Liver (tissue), 8 donors: ENCODE measurements at regions not wholly inside any gene's neighbourhood (a gene's known extent, or its start where the extent isn't known, plus 50 kb on each side); places are given as distances from the start of the nearest gene placed in this dataset.
A peak's percentile ranks its signal among the peaks of the same experiment; 100 is the strongest.

ENCODE experiments used
- DNase-seq: peaks from one replicate; pipeline ENCODE4 v3.0.0-alpha.2; 2017; ENCODE audit warnings: low spot score
- H3K27ac ChIP-seq, 2 donors: one replicate each; pipeline ENCODE4 v1.7.0; 2013; ENCODE audit warnings: inconsistent platforms in 2 of 2, low read length in 2 of 2, control low read depth in 1 of 2, low read depth in 1 of 2, mild to moderate bottlenecking in 1 of 2
- H3K27me3 ChIP-seq, 4 donors: one replicate each; pipeline versions ENCODE4 v1.6.1 to v1.7.0; 2013; ENCODE audit warnings: low read length in 3 of 4, inconsistent platforms in 1 of 4, mild to moderate bottlenecking in 1 of 4, moderate library complexity in 1 of 4; ENCODE audit not compliant: control insufficient read depth in 4 of 4, insufficient read depth in 4 of 4
- H3K36me3 ChIP-seq, 4 donors: one replicate each; pipeline versions ENCODE4 v1.6.1 to v1.7.0; 2013; ENCODE audit warnings: low read length in 3 of 4, mild to moderate bottlenecking in 3 of 4, low read depth in 1 of 4, moderate library complexity in 1 of 4; ENCODE audit not compliant: control insufficient read depth in 4 of 4, insufficient read depth in 3 of 4
- H3K4me1 ChIP-seq, 4 donors: one replicate each; pipeline versions ENCODE4 v1.6.1 to v1.7.0; 2013; ENCODE audit warnings: low read length in 3 of 4, mild to moderate bottlenecking in 3 of 4, moderate library complexity in 1 of 4; ENCODE audit not compliant: control insufficient read depth in 4 of 4, insufficient read depth in 4 of 4
- H3K4me3 ChIP-seq, 3 donors: one replicate each; pipeline versions ENCODE4 v1.6.1 to v1.7.0; 2013; ENCODE audit warnings: low read length in 3 of 3, control low read depth in 1 of 3, low read depth in 1 of 3, mild to moderate bottlenecking in 1 of 3
- H3K9ac ChIP-seq, 2 donors: one replicate each; pipeline ENCODE4 v1.7.0; 2013; ENCODE audit warnings: low read length in 2 of 2, mild to moderate bottlenecking in 2 of 2, moderate library complexity in 2 of 2, control low read depth in 1 of 2, low read depth in 1 of 2
- H3K9me3 ChIP-seq, 4 donors: one replicate each; pipeline versions ENCODE4 v1.6.1 to v1.7.0; 2013; ENCODE audit warnings: low read length in 3 of 4; ENCODE audit not compliant: control insufficient read depth in 4 of 4
- FOXA1 ChIP-seq: IDR thresholded peaks from 2 replicates; pipeline ENCODE4 v1.6.1; 2016; ENCODE audit warnings: antibody characterized with exemption
- GABPA ChIP-seq, 2 donors: IDR thresholded peaks in 1 of 2; conservative IDR thresholded peaks in 1 of 2; 2 replicates each; pipeline ENCODE4 v1.6.1; 2016; ENCODE audit warnings: antibody characterized with exemption in 2 of 2, mild to moderate bottlenecking in 1 of 2, moderate library complexity in 1 of 2
- HNF4G ChIP-seq: IDR thresholded peaks from 2 replicates; pipeline ENCODE4 v1.6.1; 2016; ENCODE audit warnings: antibody characterized with exemption
- JUND ChIP-seq, 2 donors: IDR thresholded peaks; 2 replicates each; pipeline ENCODE4 v1.6.1; 2016; ENCODE audit warnings: antibody characterized with exemption in 2 of 2
- NR2F2 ChIP-seq: IDR thresholded peaks from 2 replicates; pipeline ENCODE4 v1.6.1; 2016; ENCODE audit warnings: antibody characterized with exemption
- RAD21 ChIP-seq, 2 donors: IDR thresholded peaks; 2 replicates each; pipeline ENCODE4 v1.6.1; 2016; ENCODE audit warnings: antibody characterized with exemption in 2 of 2, mild to moderate bottlenecking in 2 of 2
- RXRA ChIP-seq, 2 donors: IDR thresholded peaks; 2 replicates each; pipeline ENCODE4 v1.6.1; 2017 to 2018; ENCODE audit warnings: antibody characterized with exemption in 2 of 2, mild to moderate bottlenecking in 1 of 2
- SP1 ChIP-seq: IDR thresholded peaks from 2 replicates; pipeline ENCODE4 v1.6.1; 2018; ENCODE audit warnings: antibody characterized with exemption, mild to moderate bottlenecking
- TAF1 ChIP-seq: conservative IDR thresholded peaks from 2 replicates; pipeline ENCODE4 v1.6.1; 2016; ENCODE audit warnings: antibody characterized with exemption, mild to moderate bottlenecking
- WGBS: extraction: QIAGEN DNeasy Blood & Tissue Kit; methylation state at CpG from one replicate; pipeline ENCODE4 v1.1.7; 2013; 5-methylcytosine and 5-hydroxymethylcytosine counted together
- TF ChIP-seq, protein P1 (sequence below): IDR thresholded peaks from 2 replicates; pipeline ENCODE4 v1.6.1; 2016; ENCODE audit warnings: antibody characterized with exemption
- TF ChIP-seq, protein P2 (sequence below): IDR thresholded peaks from 2 replicates; pipeline ENCODE4 v1.6.1; 2016; ENCODE audit warnings: antibody characterized with exemption, mild to moderate bottlenecking
- TF ChIP-seq, protein P3 (sequence below): fragments of 150-350 bp; IDR thresholded peaks from 2 replicates; pipeline ENCODE4 v1.5.1; 2017; ENCODE audit warnings: improper control_type of control experiment, low read depth, low read length; ENCODE audit not compliant: missing input control
- TF ChIP-seq, protein P4 (sequence below): IDR thresholded peaks from 2 replicates; pipeline ENCODE4 v1.6.1; 2016; ENCODE audit warnings: antibody characterized with exemption
- donor health status: healthy.
- donor health status: healthy.
- donor health status: healthy.
- donor health status: healthy.
- donor health status: healthy.

DNA sequence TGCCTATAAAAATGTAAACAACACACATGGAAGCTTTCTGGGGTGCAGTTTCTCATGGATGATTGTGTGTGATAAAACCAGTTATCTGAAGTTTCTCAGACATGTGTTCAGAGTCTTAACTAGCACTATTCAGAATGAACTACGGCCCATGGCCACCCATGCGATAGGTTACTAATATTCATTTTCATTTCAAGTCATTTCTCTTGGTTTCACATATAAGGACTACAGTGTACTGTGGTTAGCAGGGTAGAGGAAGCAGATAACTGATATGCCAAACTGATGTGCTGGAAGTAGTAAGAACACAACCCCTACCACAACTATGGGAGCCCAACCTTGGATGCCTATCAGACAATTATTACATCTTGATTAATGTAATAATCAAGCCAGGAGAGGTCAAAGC is 372.1 kb downstream of the DTWD2 start:
- H3K27me3 ChIP-seq: no peaks in the 10 kb centered on the region
- H3K4me1 ChIP-seq: no peaks in the 10 kb centered on the region
- no peak overlapping the region for H3K27ac ChIP-seq
- TF ChIP-seq HNF4G: no peak
- TF ChIP-seq JUND (IDR thresholded peaks at IDR 0.05): no peak
- TF ChIP-seq, protein P1, sequence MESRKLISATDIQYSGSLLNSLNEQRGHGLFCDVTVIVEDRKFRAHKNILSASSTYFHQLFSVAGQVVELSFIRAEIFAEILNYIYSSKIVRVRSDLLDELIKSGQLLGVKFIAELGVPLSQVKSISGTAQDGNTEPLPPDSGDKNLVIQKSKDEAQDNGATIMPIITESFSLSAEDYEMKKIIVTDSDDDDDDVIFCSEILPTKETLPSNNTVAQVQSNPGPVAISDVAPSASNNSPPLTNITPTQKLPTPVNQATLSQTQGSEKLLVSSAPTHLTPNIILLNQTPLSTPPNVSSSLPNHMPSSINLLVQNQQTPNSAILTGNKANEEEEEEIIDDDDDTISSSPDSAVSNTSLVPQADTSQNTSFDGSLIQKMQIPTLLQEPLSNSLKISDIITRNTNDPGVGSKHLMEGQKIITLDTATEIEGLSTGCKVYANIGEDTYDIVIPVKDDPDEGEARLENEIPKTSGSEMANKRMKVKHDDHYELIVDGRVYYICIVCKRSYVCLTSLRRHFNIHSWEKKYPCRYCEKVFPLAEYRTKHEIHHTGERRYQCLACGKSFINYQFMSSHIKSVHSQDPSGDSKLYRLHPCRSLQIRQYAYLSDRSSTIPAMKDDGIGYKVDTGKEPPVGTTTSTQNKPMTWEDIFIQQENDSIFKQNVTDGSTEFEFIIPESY: no peak
- TF ChIP-seq RAD21 (IDR thresholded peaks at IDR 0.05): no peak
- no peak for TF ChIP-seq NR2F2
- no peak for TF ChIP-seq GABPA (IDR thresholded peaks at IDR 0.05 in 1 of 2, conservative IDR thresholded peaks at IDR 0.05 in 1 of 2)
- no peaks in the 10 kb centered on the region for H3K36me3 ChIP-seq
- no peak overlapping the region for H3K9ac ChIP-seq
- H3K9me3 ChIP-seq: no peaks in the 10 kb centered on the region
- H3K4me3 ChIP-seq: no peak overlapping the region
- WGBS: 45% methylated on average over 2 of the region's 2 CpGs
- no peak for DNase-seq

DNA sequence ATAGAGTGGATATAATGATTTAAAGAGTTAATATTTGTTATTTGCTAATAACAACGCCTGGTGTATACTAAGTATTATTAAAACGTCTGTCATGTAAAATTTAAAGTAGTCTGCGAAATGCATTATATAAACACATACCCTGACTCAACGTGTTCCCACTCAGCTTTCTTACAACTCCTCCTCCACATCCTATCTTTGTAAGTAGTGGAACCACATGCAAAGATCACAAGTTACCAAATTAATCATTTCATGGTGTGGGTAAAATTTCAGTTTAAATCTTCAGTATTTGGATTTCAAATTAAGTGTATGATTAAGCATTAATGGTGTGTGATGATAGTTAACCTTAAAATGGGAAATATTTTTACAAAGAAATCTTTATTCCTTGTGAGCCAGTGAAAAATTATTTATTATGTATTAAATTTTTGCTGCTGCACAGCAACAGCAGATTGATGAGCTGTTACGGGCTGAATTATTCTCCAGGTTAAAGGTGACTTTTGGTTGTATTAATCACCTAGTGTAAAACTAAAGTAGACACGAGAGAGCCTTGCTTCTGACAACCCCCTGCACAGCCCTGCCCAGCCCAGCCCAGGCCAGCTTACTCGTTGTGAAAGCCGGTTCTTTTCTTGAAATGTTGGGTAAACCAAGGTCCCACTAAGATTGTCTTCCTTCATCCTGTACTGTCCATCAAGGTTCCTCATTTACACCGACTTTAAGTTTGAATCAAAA is 373.5 kb downstream of the DTWD2 start:
- no peaks in the 10 kb centered on the region for H3K9me3 ChIP-seq
- H3K9ac ChIP-seq: no peak overlapping the region
- DNase-seq: no peak
- WGBS: 67% methylated on average over 9 of the region's 9 CpGs
- no peak overlapping the region for H3K27ac ChIP-seq
- H3K36me3 ChIP-seq: no peaks in the 10 kb centered on the region
- no peaks in the 10 kb centered on the region for H3K4me1 ChIP-seq
- TF ChIP-seq HNF4G (no peak), RAD21 (IDR thresholded peaks at IDR 0.05) (no peak), FOXA1 (no peak), SP1 (no peak)
- H3K27me3 ChIP-seq: no peaks in the 10 kb centered on the region
- H3K4me3 ChIP-seq: no peak overlapping the region

DNA sequence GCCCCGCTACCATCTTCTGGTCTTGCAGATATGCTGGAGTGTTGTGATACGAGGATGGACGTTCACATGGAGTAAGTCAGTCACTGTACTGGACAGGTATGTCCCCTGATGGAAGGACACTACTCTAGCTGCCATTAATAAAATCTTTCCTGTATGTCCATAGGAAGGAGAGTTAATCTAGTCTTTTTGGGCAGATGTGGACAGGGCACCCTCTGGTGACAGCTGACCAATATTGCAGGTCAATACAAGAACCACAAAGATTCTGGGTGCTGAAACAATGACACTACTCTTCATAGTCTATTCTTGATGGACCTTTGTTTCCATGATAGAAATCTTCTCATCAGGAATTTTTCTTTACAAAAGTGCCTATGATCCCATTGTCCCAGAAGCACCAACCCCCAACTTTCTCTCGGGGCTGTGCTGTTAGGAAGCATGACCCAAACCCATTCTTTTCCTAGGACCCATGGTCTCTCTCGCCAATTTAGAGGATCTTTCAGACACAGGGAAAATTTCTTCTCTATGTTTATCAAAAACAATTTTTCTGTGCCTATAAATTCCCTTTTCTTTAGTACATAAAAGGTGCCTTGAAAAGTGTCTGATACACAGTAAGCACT is 376.9 kb downstream of the DTWD2 start:
- no peaks in the 10 kb centered on the region for H3K27me3 ChIP-seq
- H3K27ac ChIP-seq: no peak overlapping the region
- no peaks in the 10 kb centered on the region for H3K36me3 ChIP-seq
- WGBS: 73% methylated on average over 5 of the region's 5 CpGs
- no peak overlapping the region for H3K9ac ChIP-seq
- no peak for DNase-seq
- H3K4me1 ChIP-seq: no peaks in the 10 kb centered on the region
- H3K4me3 ChIP-seq: no peak overlapping the region
- H3K9me3 ChIP-seq: no peaks in the 10 kb centered on the region
- TF ChIP-seq, protein P2, sequence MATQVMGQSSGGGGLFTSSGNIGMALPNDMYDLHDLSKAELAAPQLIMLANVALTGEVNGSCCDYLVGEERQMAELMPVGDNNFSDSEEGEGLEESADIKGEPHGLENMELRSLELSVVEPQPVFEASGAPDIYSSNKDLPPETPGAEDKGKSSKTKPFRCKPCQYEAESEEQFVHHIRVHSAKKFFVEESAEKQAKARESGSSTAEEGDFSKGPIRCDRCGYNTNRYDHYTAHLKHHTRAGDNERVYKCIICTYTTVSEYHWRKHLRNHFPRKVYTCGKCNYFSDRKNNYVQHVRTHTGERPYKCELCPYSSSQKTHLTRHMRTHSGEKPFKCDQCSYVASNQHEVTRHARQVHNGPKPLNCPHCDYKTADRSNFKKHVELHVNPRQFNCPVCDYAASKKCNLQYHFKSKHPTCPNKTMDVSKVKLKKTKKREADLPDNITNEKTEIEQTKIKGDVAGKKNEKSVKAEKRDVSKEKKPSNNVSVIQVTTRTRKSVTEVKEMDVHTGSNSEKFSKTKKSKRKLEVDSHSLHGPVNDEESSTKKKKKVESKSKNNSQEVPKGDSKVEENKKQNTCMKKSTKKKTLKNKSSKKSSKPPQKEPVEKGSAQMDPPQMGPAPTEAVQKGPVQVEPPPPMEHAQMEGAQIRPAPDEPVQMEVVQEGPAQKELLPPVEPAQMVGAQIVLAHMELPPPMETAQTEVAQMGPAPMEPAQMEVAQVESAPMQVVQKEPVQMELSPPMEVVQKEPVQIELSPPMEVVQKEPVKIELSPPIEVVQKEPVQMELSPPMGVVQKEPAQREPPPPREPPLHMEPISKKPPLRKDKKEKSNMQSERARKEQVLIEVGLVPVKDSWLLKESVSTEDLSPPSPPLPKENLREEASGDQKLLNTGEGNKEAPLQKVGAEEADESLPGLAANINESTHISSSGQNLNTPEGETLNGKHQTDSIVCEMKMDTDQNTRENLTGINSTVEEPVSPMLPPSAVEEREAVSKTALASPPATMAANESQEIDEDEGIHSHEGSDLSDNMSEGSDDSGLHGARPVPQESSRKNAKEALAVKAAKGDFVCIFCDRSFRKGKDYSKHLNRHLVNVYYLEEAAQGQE: no peak
- TF ChIP-seq, protein P3, sequence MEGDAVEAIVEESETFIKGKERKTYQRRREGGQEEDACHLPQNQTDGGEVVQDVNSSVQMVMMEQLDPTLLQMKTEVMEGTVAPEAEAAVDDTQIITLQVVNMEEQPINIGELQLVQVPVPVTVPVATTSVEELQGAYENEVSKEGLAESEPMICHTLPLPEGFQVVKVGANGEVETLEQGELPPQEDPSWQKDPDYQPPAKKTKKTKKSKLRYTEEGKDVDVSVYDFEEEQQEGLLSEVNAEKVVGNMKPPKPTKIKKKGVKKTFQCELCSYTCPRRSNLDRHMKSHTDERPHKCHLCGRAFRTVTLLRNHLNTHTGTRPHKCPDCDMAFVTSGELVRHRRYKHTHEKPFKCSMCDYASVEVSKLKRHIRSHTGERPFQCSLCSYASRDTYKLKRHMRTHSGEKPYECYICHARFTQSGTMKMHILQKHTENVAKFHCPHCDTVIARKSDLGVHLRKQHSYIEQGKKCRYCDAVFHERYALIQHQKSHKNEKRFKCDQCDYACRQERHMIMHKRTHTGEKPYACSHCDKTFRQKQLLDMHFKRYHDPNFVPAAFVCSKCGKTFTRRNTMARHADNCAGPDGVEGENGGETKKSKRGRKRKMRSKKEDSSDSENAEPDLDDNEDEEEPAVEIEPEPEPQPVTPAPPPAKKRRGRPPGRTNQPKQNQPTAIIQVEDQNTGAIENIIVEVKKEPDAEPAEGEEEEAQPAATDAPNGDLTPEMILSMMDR: peak; percentile 33
- no peak for TF ChIP-seq RXRA (IDR thresholded peaks at IDR 0.05)
- no peak for TF ChIP-seq NR2F2
- no peak for TF ChIP-seq JUND (IDR thresholded peaks at IDR 0.05)
- TF ChIP-seq FOXA1: no peak
- TF ChIP-seq TAF1: no peak
- peak; percentile 69 to 70 for TF ChIP-seq RAD21 (IDR thresholded peaks at IDR 0.05)
- TF ChIP-seq, protein P4, sequence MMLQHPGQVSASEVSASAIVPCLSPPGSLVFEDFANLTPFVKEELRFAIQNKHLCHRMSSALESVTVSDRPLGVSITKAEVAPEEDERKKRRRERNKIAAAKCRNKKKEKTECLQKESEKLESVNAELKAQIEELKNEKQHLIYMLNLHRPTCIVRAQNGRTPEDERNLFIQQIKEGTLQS: no peak
